WTC11 (cell line): ENCODE measurements at regions not wholly inside any gene's neighbourhood (a gene's known extent, or its start where the extent isn't known, plus 50 kb on each side); places are given as distances from the start of the nearest gene placed in this dataset.

Experiments used
- ATAC-seq: fragments of 200-7000 bp; cut with Tn5 transposase; 2 replicates; pipeline ENCODE4 v1.10.0; 2021; ENCODE audit warnings: mild to moderate bottlenecking, moderate library complexity
- CTCF ChIA-PET: fragments of 300-600 bp; sonication (Branson Sonifier 250); formaldehyde crosslinking; loops from one replicate; lab custom pipeline; 2021; ENCODE audit warnings: antibody characterized with exemption; lab: Charles Lee
- POLR2A ChIA-PET: fragments of 350-600 bp; sonication (Branson Sonifier 250); formaldehyde crosslinking; loops from one replicate; lab custom pipeline; 2021; ENCODE audit warnings: antibody characterized with exemption; lab: Charles Lee
- DNase-seq: peaks from one replicate; pipeline ENCODE4 v3.0.0; 2021; ENCODE audit warnings: low spot score
- H3K27ac Mint-ChIP-seq: 2 replicates; pipeline ENCODE4 v1.8.0; 2021; ENCODE audit warnings: mixed read lengths
- H3K27me3 Mint-ChIP-seq: 2 replicates; pipeline ENCODE4 v1.8.0; 2021; ENCODE audit warnings: low read depth, mild to moderate bottlenecking, moderate library complexity, mixed read lengths
- H3K36me3 Mint-ChIP-seq: 2 replicates; pipeline ENCODE4 v1.8.0; 2021; ENCODE audit warnings: mixed read lengths
- H3K4me1 Mint-ChIP-seq: 2 replicates; pipeline ENCODE4 v1.8.0; 2022; ENCODE audit warnings: mixed read lengths
- H3K4me3 Mint-ChIP-seq: 2 replicates; pipeline ENCODE4 v1.8.0; 2021; ENCODE audit warnings: mild to moderate bottlenecking, moderate library complexity, mixed read lengths
- H3K9me3 Mint-ChIP-seq: 2 replicates; pipeline ENCODE4 v1.8.0; 2021; ENCODE audit warnings: mixed read lengths
- ELF4 ChIP-seq: sonication (generic); formaldehyde crosslinking; IDR thresholded peaks from 2 replicates; pipeline ENCODE4 v1.8.1; 2022; ENCODE audit warnings: low read depth, mild to moderate bottlenecking, moderate library complexity, missing genetic modification reagents
- MXD4 ChIP-seq: fragments of 250-450 bp; sonication (Bioruptor Pico); IDR thresholded peaks from 2 replicates; pipeline ENCODE4 v1.8.0; 2021; ENCODE audit warnings: mild to moderate bottlenecking, moderate library complexity, borderline replicate concordance
- NFATC4 ChIP-seq: fragments of 250-450 bp; sonication (Bioruptor Pico); IDR thresholded peaks from 2 replicates; pipeline ENCODE4 v1.9.0; 2021; ENCODE audit warnings: mild to moderate bottlenecking
- NFE2L1 ChIP-seq: sonication (generic); formaldehyde crosslinking; IDR thresholded peaks from 2 replicates; pipeline ENCODE4 v1.8.1; 2023; ENCODE audit warnings: missing genetic modification reagents
- ZNF263 ChIP-seq: sonication (generic); formaldehyde crosslinking; IDR thresholded peaks from 2 replicates; pipeline ENCODE4 v1.8.1; 2022; ENCODE audit warnings: low read depth, mild to moderate bottlenecking, moderate library complexity, missing genetic modification reagents
- TF ChIP-seq, protein P1 (sequence below): sonication (generic); formaldehyde crosslinking; IDR thresholded peaks from 2 replicates; pipeline ENCODE4 v1.8.1; 2022; ENCODE audit warnings: low read depth, mild to moderate bottlenecking, moderate library complexity, missing genetic modification reagents, borderline replicate concordance
- TF ChIP-seq, protein P2 (sequence below): fragments of 250-450 bp; sonication (Bioruptor Pico); IDR thresholded peaks from 2 replicates; pipeline ENCODE4 v1.9.0; 2021; ENCODE audit warnings: mild to moderate bottlenecking
- TF ChIP-seq, protein P3 (sequence below): sonication (generic); formaldehyde crosslinking; IDR thresholded peaks from 2 replicates; pipeline ENCODE4 v1.8.0; 2022; ENCODE audit warnings: mild to moderate bottlenecking, missing genetic modification reagents
- TF ChIP-seq, protein P4 (sequence below): fragments of 250-450 bp; sonication (Bioruptor Pico); conservative IDR thresholded peaks from 2 replicates; pipeline ENCODE4 v1.9.0; 2021; ENCODE audit warnings: mild to moderate bottlenecking
- TF ChIP-seq, protein P5 (sequence below): sonication (generic); formaldehyde crosslinking; IDR thresholded peaks from 2 replicates; pipeline ENCODE4 v1.8.1; 2023; ENCODE audit warnings: mild to moderate bottlenecking, missing genetic modification reagents, moderate library complexity
- TF ChIP-seq, protein P6 (sequence below): sonication (generic); formaldehyde crosslinking; IDR thresholded peaks from 2 replicates; pipeline ENCODE4 v1.8.1; 2023; ENCODE audit warnings: mild to moderate bottlenecking, missing genetic modification reagents, moderate library complexity
- TF ChIP-seq, protein P7 (sequence below): sonication (generic); formaldehyde crosslinking; IDR thresholded peaks from 2 replicates; pipeline ENCODE4 v1.8.0; 2023; ENCODE audit warnings: missing genetic modification reagents, mild to moderate bottlenecking, borderline replicate concordance

DNA sequence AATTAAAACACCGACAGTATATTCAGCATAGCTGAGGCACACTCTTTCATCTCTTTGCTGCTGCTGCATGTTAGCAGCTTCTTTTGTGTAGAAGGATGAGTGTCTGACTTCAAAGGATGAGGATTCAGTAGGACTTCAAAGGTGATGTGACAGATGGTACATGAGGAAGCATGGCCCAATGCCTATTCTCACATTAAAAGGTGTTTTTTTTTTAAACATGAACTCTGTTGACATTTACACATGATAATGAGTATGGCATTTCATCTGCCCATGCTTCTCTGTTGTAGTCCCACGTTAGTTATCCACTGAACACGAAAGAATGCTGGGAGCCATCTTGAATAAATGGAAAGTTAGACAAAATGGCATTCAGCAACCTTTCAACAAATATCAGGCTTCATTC, 1950.8 kb upstream of the PIK3C3 start:
- Mint-ChIP-seq H3K27me3 (no peaks in the 10 kb centered on the region), H3K27ac (no peak overlapping the region), H3K9me3 (no peaks in the 10 kb centered on the region), H3K36me3 (no peaks in the 10 kb centered on the region), H3K4me1 (peaks cover 9% of the 10 kb centered on the region), H3K4me3 (no peak overlapping the region)
- no peak for DNase-seq
- TF ChIP-seq, protein P1, sequence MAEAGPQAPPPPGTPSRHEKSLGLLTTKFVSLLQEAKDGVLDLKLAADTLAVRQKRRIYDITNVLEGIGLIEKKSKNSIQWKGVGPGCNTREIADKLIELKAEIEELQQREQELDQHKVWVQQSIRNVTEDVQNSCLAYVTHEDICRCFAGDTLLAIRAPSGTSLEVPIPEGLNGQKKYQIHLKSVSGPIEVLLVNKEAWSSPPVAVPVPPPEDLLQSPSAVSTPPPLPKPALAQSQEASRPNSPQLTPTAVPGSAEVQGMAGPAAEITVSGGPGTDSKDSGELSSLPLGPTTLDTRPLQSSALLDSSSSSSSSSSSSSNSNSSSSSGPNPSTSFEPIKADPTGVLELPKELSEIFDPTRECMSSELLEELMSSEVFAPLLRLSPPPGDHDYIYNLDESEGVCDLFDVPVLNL: no peak
- TF ChIP-seq, protein P2, sequence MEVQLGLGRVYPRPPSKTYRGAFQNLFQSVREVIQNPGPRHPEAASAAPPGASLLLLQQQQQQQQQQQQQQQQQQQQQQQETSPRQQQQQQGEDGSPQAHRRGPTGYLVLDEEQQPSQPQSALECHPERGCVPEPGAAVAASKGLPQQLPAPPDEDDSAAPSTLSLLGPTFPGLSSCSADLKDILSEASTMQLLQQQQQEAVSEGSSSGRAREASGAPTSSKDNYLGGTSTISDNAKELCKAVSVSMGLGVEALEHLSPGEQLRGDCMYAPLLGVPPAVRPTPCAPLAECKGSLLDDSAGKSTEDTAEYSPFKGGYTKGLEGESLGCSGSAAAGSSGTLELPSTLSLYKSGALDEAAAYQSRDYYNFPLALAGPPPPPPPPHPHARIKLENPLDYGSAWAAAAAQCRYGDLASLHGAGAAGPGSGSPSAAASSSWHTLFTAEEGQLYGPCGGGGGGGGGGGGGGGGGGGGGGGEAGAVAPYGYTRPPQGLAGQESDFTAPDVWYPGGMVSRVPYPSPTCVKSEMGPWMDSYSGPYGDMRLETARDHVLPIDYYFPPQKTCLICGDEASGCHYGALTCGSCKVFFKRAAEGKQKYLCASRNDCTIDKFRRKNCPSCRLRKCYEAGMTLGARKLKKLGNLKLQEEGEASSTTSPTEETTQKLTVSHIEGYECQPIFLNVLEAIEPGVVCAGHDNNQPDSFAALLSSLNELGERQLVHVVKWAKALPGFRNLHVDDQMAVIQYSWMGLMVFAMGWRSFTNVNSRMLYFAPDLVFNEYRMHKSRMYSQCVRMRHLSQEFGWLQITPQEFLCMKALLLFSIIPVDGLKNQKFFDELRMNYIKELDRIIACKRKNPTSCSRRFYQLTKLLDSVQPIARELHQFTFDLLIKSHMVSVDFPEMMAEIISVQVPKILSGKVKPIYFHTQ (CRISPR knock-in tag): no peak
- TF ChIP-seq NFE2L1 (CRISPR knock-in tag): no peak
- no peak for TF ChIP-seq ZNF263
- TF ChIP-seq, protein P3, sequence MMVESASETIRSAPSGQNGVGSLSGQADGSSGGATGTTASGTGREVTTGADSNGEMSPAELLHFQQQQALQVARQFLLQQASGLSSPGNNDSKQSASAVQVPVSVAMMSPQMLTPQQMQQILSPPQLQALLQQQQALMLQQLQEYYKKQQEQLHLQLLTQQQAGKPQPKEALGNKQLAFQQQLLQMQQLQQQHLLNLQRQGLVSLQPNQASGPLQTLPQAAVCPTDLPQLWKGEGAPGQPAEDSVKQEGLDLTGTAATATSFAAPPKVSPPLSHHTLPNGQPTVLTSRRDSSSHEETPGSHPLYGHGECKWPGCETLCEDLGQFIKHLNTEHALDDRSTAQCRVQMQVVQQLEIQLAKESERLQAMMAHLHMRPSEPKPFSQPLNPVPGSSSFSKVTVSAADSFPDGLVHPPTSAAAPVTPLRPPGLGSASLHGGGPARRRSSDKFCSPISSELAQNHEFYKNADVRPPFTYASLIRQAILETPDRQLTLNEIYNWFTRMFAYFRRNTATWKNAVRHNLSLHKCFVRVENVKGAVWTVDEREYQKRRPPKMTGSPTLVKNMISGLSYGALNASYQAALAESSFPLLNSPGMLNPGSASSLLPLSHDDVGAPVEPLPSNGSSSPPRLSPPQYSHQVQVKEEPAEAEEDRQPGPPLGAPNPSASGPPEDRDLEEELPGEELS (CRISPR knock-in tag): no peak
- no peak for TF ChIP-seq MXD4 (CRISPR knock-in tag)
- TF ChIP-seq, protein P4, sequence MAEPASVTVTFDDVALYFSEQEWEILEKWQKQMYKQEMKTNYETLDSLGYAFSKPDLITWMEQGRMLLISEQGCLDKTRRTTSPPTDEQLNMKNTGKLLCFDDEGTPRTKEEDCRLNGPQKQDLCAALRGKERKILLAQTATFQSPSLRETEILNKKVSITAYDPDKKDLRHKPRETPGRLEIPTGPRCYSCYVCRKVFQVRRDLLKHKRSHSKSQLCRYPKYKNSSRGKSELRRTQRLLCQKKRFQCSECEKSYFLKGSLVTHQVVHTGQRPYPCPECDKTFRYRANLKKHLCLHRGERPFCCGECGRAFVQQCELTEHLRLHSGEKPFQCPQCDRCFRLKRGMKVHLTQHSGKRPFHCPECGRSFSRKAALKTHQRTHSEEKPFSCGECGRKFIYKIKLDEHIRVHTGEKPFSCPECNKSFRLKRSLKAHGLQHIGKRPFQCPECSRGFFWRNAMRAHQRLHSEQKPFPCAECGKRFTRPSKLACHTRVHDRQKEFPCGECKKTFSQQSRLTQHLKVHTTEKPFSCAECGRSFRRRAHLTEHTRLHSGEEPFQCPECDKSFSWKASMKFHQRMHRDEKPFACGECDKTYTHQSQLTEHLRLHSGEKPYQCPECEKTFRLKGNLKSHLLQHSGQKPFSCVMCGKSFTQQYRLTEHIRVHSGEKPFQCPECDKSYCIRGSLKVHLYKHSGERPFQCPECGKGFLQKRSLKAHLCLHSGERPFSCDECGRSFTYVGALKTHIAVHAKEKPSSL (CRISPR knock-in tag): no peak
- TF ChIP-seq, protein P5, sequence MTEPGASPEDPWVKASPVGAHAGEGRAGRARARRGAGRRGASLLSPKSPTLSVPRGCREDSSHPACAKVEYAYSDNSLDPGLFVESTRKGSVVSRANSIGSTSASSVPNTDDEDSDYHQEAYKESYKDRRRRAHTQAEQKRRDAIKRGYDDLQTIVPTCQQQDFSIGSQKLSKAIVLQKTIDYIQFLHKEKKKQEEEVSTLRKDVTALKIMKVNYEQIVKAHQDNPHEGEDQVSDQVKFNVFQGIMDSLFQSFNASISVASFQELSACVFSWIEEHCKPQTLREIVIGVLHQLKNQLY (CRISPR knock-in tag): no peak
- TF ChIP-seq, protein P6, sequence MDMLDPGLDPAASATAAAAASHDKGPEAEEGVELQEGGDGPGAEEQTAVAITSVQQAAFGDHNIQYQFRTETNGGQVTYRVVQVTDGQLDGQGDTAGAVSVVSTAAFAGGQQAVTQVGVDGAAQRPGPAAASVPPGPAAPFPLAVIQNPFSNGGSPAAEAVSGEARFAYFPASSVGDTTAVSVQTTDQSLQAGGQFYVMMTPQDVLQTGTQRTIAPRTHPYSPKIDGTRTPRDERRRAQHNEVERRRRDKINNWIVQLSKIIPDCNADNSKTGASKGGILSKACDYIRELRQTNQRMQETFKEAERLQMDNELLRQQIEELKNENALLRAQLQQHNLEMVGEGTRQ (CRISPR knock-in tag): no peak
- TF ChIP-seq, protein P7, sequence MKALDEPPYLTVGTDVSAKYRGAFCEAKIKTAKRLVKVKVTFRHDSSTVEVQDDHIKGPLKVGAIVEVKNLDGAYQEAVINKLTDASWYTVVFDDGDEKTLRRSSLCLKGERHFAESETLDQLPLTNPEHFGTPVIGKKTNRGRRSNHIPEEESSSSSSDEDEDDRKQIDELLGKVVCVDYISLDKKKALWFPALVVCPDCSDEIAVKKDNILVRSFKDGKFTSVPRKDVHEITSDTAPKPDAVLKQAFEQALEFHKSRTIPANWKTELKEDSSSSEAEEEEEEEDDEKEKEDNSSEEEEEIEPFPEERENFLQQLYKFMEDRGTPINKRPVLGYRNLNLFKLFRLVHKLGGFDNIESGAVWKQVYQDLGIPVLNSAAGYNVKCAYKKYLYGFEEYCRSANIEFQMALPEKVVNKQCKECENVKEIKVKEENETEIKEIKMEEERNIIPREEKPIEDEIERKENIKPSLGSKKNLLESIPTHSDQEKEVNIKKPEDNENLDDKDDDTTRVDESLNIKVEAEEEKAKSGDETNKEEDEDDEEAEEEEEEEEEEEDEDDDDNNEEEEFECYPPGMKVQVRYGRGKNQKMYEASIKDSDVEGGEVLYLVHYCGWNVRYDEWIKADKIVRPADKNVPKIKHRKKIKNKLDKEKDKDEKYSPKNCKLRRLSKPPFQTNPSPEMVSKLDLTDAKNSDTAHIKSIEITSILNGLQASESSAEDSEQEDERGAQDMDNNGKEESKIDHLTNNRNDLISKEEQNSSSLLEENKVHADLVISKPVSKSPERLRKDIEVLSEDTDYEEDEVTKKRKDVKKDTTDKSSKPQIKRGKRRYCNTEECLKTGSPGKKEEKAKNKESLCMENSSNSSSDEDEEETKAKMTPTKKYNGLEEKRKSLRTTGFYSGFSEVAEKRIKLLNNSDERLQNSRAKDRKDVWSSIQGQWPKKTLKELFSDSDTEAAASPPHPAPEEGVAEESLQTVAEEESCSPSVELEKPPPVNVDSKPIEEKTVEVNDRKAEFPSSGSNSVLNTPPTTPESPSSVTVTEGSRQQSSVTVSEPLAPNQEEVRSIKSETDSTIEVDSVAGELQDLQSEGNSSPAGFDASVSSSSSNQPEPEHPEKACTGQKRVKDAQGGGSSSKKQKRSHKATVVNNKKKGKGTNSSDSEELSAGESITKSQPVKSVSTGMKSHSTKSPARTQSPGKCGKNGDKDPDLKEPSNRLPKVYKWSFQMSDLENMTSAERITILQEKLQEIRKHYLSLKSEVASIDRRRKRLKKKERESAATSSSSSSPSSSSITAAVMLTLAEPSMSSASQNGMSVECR (CRISPR knock-in tag): no peak
- no peak for TF ChIP-seq NFATC4 (CRISPR knock-in tag)
- no peak for TF ChIP-seq ELF4 (CRISPR knock-in tag)
- CTCF ChIA-PET: no interaction called here
- no peak for ATAC-seq
- POLR2A ChIA-PET: no interaction called here
